HCT116 (cell line): ENCODE measurements at regions not wholly inside any gene's neighbourhood (a gene's known extent, or its start where the extent isn't known, plus 50 kb on each side); places are given as distances from the start of the nearest gene placed in this dataset.

Source experiments
- ATAC-seq: fragments of 200-7000 bp; cut with Tn5 transposase; 2 replicates; pipeline ENCODE4 v1.9.1; 2020; ENCODE audit warnings: mild to moderate bottlenecking, moderate library complexity
- BruUV-seq: library from RNA; stranded (reverse); fragments of 400-500 nt; replicated peaks from 2 replicates; lab custom pipeline; 2021; lab: Mats Ljungman, UMichigan
- CTCF ChIA-PET: fragments of 300-600 bp; sonication (Branson Sonifier 250); formaldehyde crosslinking; loops from one replicate; lab custom pipeline; 2021; ENCODE audit warnings: antibody characterized with exemption; lab: Charles Lee
- POLR2A ChIA-PET: fragments of 300-600, 350-600 bp; sonication (Branson Sonifier 250); formaldehyde crosslinking; loops from one replicate; lab custom pipeline; 2021; ENCODE audit warnings: antibody characterized with exemption; lab: Charles Lee
- RAD21 ChIA-PET, 2 experiments: fragments of 300-600 bp; sonication (Branson Sonifier 250); formaldehyde crosslinking; loops; one replicate each; lab custom pipeline; 2023; ENCODE audit warnings: low total read pairs in 2 of 2; ENCODE audit not compliant: uncharacterized antibody in 2 of 2, unreplicated experiment in 2 of 2, low non-redundant PET in 1 of 2; lab: Charles Lee
- DNase-seq: peaks from one replicate; pipeline ENCODE4 v3.0.0-alpha.2; 2010; ENCODE audit warnings: low read depth, low spot score
- H2AFZ ChIP-seq: fragments of 200-600 bp; shearing (Covaris generic), sonication (generic); 2 replicates; pipeline ENCODE4 v1.6.1; 2017; ENCODE audit warnings: low read depth, mixed run types, mixed read lengths, antibody characterized with exemption, low read length; ENCODE audit not compliant: poor library complexity, severe bottlenecking
- H3K27ac ChIP-seq: 2 replicates; pipeline ENCODE4 v1.5.1; 2012; ENCODE audit warnings: low read depth, low read length
- H3K27me3 ChIP-seq: fragments of 200-600 bp; sonication (generic); 2 replicates; pipeline ENCODE4 v1.6.1; 2016; ENCODE audit warnings: mixed run types, low read length, mixed read lengths; ENCODE audit not compliant: insufficient read depth
- H3K36me3 ChIP-seq, 2 experiments: fragments of 200-500 bp in 1 of 2; fragments of 200-600 bp in 1 of 2; sonication (Bioruptor generic) in 1 of 2; sonication (generic) in 1 of 2; 2 replicates each; pipeline versions ENCODE4 v1.5.1 to v1.6.1; 2014 to 2016; ENCODE audit warnings: low read length in 2 of 2, inconsistent platforms in 1 of 2, mixed read lengths in 1 of 2, mixed run types in 1 of 2; ENCODE audit not compliant: insufficient read depth in 2 of 2, control insufficient read depth in 1 of 2
- H3K4me1 ChIP-seq, 2 experiments: fragments of 200-600 bp in 1 of 2; sonication (generic) in 1 of 2; 2 replicates each; pipeline versions ENCODE4 v1.5.1 to v1.6.1; 2012 to 2017; ENCODE audit warnings: low read length in 2 of 2, inconsistent platforms in 1 of 2, mild to moderate bottlenecking in 1 of 2, mixed read lengths in 1 of 2, mixed run types in 1 of 2, moderate library complexity in 1 of 2; ENCODE audit not compliant: insufficient read depth in 2 of 2, control insufficient read depth in 1 of 2
- H3K4me2 ChIP-seq: fragments of 200-600 bp; sonication (generic); 2 replicates; pipeline ENCODE4 v1.6.1; 2017; ENCODE audit warnings: mixed run types, low read length, mixed read lengths
- H3K4me3 ChIP-seq, 2 experiments: fragments of 200-600 bp in 1 of 2; sonication (generic) in 1 of 2; replicated peaks in 1 of 2; 2 replicates each; pipeline ENCODE4 v1.5.1; 2011 to 2016; ENCODE audit warnings: low read length in 2 of 2, control low read depth in 1 of 2, low read depth in 1 of 2, mild to moderate bottlenecking in 1 of 2, mixed read lengths in 1 of 2, mixed run types in 1 of 2
- H3K79me2 ChIP-seq: fragments of 200-600 bp; sonication (generic); 2 replicates; pipeline ENCODE4 v1.6.1; 2017; ENCODE audit warnings: mild to moderate bottlenecking, mixed run types, low read length, moderate library complexity, mixed read lengths; ENCODE audit not compliant: insufficient read depth
- H3K9ac ChIP-seq: fragments of 200-600 bp; sonication (generic); 2 replicates; pipeline ENCODE4 v1.6.1; 2016; ENCODE audit warnings: low read length, mixed read lengths
- H3K9me2 ChIP-seq: fragments of 200-600 bp; sonication (generic), shearing (Covaris generic); 2 replicates; pipeline ENCODE4 v1.6.1; 2017; ENCODE audit warnings: mixed run types, mild to moderate bottlenecking, moderate library complexity; ENCODE audit not compliant: insufficient read depth
- H3K9me3 ChIP-seq, 2 experiments: fragments of 200-500 bp in 1 of 2; fragments of 200-600 bp in 1 of 2; sonication (Bioruptor generic) in 1 of 2; sonication (generic) in 1 of 2; 2 replicates each; pipeline ENCODE4 v1.6.1; 2014 to 2017; ENCODE audit warnings: low read length in 2 of 2, mixed read lengths in 2 of 2, inconsistent platforms in 1 of 2, low read depth in 1 of 2, mild to moderate bottlenecking in 1 of 2, mixed run types in 1 of 2, moderate library complexity in 1 of 2; ENCODE audit not compliant: control insufficient read depth in 1 of 2, insufficient read depth in 1 of 2
- H4K20me1 ChIP-seq: fragments of 200-600 bp; sonication (generic), shearing (Covaris generic); 2 replicates; pipeline ENCODE4 v1.6.1; 2017; ENCODE audit warnings: mixed run types, mild to moderate bottlenecking, moderate library complexity; ENCODE audit not compliant: insufficient read depth
- EZH2 ChIP-seq: fragments of 200-600 bp; sonication (generic); IDR thresholded peaks from 2 replicates; pipeline ENCODE4 v1.6.1; 2017; ENCODE audit warnings: antibody characterized with exemption, mixed run types
- FOSL1 ChIP-seq: IDR thresholded peaks from 2 replicates; pipeline ENCODE4 v1.6.1; 2012; ENCODE audit warnings: low read depth
- POLR2AphosphoS5 ChIP-seq: IDR thresholded peaks from 2 replicates; pipeline ENCODE4 v1.6.1; 2011; ENCODE audit warnings: mild to moderate bottlenecking, low read depth, low read length, moderate library complexity
- RAD21 ChIP-seq: IDR thresholded peaks from 2 replicates; pipeline ENCODE4 v1.6.1; 2012; ENCODE audit warnings: low read depth, mild to moderate bottlenecking
- SP1 ChIP-seq: IDR thresholded peaks from 2 replicates; pipeline ENCODE4 v1.6.1; 2012; ENCODE audit warnings: low read depth
- SRF ChIP-seq: IDR thresholded peaks from 2 replicates; pipeline ENCODE4 v1.6.1; 2012; ENCODE audit warnings: low read depth
- TCF7L2 ChIP-seq: IDR thresholded peaks from 2 replicates; pipeline ENCODE4 v1.7.0; 2011; ENCODE audit warnings: borderline replicate concordance, inconsistent platforms; ENCODE audit not compliant: insufficient read depth, insufficient read length; ENCODE audit errors: extremely low read depth
- intact Hi-C: fragments of 100-400 bp; cut with micrococcal nuclease; formaldehyde crosslinking; loops from 2 replicates; pipeline ENCODE4 v1.10.0; 2022
- TF ChIP-seq, protein P1 (sequence below), 3 experiments: fragments of 200-600 bp in 1 of 3; sonication (generic) in 1 of 3; IDR thresholded peaks in 2 of 3; conservative IDR thresholded peaks in 1 of 3; 2 replicates each; pipeline ENCODE4 v1.5.1; 2012 to 2017; ENCODE audit warnings: low read depth in 2 of 3, low read length in 2 of 3, antibody characterized with exemption in 1 of 3, borderline replicate concordance in 1 of 3, control low read depth in 1 of 3, mild to moderate bottlenecking in 1 of 3, mixed read lengths in 1 of 3, mixed run types in 1 of 3, moderate library complexity in 1 of 3; ENCODE audit not compliant: insufficient read depth in 1 of 3
- TF ChIP-seq, protein P2 (sequence below): IDR thresholded peaks from 2 replicates; pipeline ENCODE4 v1.6.1; 2012

DNA sequence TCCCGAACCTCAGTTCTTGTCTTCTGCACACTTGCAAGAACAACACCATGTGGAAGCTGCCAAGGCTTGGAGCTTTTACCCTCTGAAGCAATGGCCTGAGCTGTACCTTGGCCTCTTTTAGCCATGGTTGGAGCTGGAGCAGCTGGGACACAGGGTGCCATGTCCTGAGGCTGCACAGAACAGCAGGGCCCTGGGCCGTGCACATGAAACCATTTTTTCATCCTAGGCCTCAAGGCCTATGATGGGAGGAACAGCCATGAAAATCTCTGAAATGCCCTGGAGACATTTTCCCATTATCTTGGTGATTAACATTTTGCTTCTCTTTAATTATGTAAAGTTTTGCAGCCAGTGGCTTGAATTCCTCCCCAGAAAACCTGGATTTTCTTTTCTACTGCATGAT, 817.8 kb upstream of the CXADR start:
- DNase-seq (no peak), ATAC-seq (no peak)
- H3K27me3 ChIP-seq: no peaks in the 10 kb centered on the region
- no peak overlapping the region for H2AFZ ChIP-seq
- H3K36me3 ChIP-seq: no peaks in the 10 kb centered on the region
- RAD21 ChIA-PET: no interaction called here
- H3K4me2 ChIP-seq: no peak overlapping the region
- no peaks in the 10 kb centered on the region for H3K79me2 ChIP-seq
- TF ChIP-seq POLR2AphosphoS5 (no peak), SRF (no peak), SP1 (no peak), FOSL1 (no peak)
- TF ChIP-seq, protein P1, sequence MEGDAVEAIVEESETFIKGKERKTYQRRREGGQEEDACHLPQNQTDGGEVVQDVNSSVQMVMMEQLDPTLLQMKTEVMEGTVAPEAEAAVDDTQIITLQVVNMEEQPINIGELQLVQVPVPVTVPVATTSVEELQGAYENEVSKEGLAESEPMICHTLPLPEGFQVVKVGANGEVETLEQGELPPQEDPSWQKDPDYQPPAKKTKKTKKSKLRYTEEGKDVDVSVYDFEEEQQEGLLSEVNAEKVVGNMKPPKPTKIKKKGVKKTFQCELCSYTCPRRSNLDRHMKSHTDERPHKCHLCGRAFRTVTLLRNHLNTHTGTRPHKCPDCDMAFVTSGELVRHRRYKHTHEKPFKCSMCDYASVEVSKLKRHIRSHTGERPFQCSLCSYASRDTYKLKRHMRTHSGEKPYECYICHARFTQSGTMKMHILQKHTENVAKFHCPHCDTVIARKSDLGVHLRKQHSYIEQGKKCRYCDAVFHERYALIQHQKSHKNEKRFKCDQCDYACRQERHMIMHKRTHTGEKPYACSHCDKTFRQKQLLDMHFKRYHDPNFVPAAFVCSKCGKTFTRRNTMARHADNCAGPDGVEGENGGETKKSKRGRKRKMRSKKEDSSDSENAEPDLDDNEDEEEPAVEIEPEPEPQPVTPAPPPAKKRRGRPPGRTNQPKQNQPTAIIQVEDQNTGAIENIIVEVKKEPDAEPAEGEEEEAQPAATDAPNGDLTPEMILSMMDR (IDR thresholded peaks at IDR 0.05 in 2 of 3, conservative IDR thresholded peaks at IDR 0.05 in 1 of 3; ENCODE audit: borderline replicate concordance in 1 of 3, insufficient read depth in 1 of 3, low read depth in 2 of 3, low read length in 2 of 3): no peak
- TF ChIP-seq, protein P2, sequence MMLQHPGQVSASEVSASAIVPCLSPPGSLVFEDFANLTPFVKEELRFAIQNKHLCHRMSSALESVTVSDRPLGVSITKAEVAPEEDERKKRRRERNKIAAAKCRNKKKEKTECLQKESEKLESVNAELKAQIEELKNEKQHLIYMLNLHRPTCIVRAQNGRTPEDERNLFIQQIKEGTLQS: no peak
- H4K20me1 ChIP-seq: no peaks in the 10 kb centered on the region
- intact Hi-C loops: no loop called here
- H3K4me3 ChIP-seq: no peak overlapping the region
- H3K9me2 ChIP-seq: no peaks in the 10 kb centered on the region
- BruUV-seq: no TSS peak
- H3K27ac ChIP-seq: no peak overlapping the region
- H3K9ac ChIP-seq: no peak overlapping the region
- H3K4me1 ChIP-seq: no peaks in the 10 kb centered on the region
- H3K9me3 ChIP-seq: peaks cover 10 to 50% of the 10 kb centered on the region in 2 experiments; a peak in 2 of 4 replicates
- POLR2A ChIA-PET: no interaction called here
- CTCF ChIA-PET: no interaction called here

DNA sequence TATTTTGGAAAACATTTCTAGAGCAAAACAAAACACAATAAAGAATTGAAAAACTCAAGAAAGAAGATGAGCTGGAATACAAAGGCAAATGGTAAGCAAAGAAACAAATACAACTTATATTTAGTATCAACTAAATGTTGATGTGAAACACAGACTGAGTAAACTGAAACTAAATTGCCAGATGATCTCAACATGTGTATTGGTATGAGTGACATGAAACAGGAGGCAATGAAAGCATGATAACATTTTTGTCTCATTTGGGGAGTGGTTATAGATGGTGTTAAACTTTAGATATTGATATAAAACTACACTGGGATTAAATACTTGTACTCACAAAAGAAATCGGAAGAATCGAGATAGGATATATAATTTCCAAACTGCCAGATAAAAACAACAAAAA, 805.6 kb upstream of the CXADR start:
- H2AFZ ChIP-seq: no peak overlapping the region
- H3K4me2 ChIP-seq: no peak overlapping the region
- DNase-seq (no peak), ATAC-seq (no peak)
- CTCF ChIA-PET: no interaction called here
- H3K9me2 ChIP-seq: no peaks in the 10 kb centered on the region
- peaks cover 6 to 12% of the 10 kb centered on the region in 2 experiments; a peak in 2 of 4 replicates for H3K9me3 ChIP-seq
- H4K20me1 ChIP-seq: no peaks in the 10 kb centered on the region; the same call in 1 of the 2 replicates
- H3K4me3 ChIP-seq: no peak overlapping the region
- no peaks in the 10 kb centered on the region for H3K79me2 ChIP-seq
- no peak for TF ChIP-seq EZH2
- TF ChIP-seq POLR2AphosphoS5: no peak
- TF ChIP-seq, protein P2: no peak
- no peak for TF ChIP-seq RAD21
- no peak for TF ChIP-seq TCF7L2
- no peak for TF ChIP-seq SRF
- POLR2A ChIA-PET: no interaction called here
- no peaks in the 10 kb centered on the region for H3K36me3 ChIP-seq
- intact Hi-C loops: no loop called here
- H3K4me1 ChIP-seq: no peaks in the 10 kb centered on the region
- no peaks in the 10 kb centered on the region for H3K27me3 ChIP-seq
- no peak overlapping the region for H3K27ac ChIP-seq
- no peak overlapping the region for H3K9ac ChIP-seq
- no TSS peak for BruUV-seq
- RAD21 ChIA-PET: no interaction called here
